ENCODE measurements at regions not wholly inside any gene's neighbourhood (a gene's known extent, or its start where the extent isn't known, plus 50 kb on each side); places are given as distances from the start of the nearest gene placed in this dataset.

DNA sequence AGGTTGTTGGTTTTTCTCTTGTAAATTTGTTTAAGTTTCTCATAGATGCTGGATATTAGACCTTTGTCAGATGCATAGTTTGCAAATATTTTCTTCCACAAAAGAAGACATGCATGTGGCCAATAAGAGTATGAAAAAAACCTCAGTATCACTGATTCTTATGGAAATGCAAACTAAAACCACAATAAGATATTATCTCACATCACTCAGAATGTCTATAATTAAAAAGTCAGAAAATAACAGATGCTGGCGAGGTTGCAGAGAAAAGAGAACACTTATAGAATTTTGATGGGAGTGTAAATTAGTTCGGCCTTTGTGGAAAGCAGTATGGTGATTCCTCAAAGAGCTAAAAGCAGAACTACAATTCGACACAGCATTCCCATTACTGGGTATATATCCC is 1355.6 kb downstream of the FAM133A start:
- DNase-seq (ENCODE audit: low spot score): no peak

DNA sequence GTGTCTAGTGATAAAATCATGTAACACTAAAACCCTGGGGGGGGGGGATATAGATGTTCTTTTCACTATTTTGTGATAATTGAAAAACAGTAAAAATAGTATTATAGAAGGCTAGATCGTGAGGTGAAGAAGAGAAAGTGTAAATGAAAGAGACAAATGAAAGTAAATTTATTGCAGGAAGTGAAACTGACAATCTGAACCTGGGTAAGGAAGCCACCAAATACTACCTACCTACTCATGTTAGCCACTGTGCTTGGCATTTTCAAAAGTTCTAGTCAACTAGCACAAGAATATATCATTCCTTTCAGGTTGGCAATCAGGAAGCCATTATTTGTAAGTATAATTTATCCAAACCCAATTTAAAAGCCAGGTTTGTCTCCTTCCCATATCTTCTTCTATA is 1366.1 kb downstream of the FAM133A start:
- DNase-seq (ENCODE audit: low spot score): no peak

DNA sequence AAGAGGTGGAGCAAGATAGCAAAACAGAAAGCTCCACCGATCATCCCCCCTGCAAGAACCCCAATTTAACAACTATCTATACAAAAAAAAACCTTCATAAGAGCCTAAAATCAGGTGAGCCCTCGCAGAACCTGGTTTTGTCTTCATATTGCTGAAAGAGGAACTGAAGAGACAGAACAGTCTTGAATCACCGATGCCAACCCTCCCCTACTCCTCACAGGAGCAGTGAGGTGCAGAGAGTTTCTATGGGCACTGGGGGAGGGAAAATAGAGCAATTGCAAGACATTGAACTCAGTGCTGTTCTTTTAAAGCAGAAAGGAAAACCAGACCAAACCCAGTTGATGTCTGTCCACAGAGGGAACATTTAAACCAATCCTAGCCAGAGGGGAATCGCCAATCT is 1370.3 kb downstream of the FAM133A start:
- DNase-seq (ENCODE audit: low spot score): no peak

DNA sequence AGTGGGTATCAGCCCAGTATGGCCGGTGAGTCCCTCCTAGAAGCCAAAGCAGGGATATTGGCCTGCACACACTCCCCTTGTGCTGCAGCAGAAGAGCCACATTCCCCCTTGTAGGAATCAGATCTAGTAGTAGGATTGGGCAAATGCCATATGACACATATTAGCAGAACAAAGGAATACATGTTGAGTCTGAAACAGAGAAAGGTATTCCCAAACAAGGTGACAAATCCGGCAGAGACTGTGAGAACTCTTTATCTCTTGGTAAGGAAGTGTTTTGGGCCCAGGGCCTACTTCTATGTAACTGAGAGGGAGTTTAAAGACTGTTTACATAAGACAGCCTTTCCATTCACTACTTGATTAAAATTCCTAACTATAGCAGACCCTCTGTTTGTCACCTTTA is 1382.0 kb downstream of the FAM133A start:
- no peak for DNase-seq (ENCODE audit: low spot score)

DNA sequence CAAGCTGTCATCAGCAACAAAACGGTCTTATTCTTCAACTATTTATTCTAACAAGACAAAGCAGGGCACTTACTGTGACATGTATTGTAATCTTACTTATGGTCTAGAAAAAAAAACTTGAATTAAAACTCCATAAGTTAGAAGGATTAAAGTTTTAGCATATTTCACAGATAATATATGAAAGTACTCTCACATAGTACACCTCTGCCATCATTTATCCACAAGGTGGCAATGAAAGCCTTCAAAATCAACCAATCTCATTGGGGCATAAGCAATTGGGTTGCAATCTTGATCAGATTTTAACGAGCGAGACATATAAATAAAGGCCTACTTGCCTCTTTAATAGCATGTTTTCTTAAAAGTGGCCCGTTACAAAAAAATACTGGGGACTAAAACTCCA is 1382.9 kb downstream of the FAM133A start:
- peak; percentile 4 for DNase-seq (ENCODE audit: low spot score)

DNA sequence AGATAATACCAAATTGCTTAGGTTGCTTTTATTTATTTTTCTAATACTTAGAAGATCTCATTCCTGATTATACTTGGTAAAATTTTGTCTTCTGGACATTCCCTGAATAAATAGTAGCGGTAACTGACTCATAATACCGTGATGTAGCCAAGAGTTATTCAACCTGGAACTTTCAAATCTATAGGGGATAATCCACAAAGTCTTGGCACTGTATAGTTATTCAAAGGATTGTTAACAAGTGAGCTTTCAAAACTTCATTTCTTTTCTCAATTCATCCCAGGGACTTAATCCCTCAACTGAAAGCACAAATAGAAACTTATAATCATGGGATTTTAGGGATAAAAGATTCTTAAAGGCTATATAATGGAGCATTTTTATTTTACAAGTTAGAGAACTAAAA is 1383.3 kb downstream of the FAM133A start:
- no peak for DNase-seq (ENCODE audit: low spot score)

DNA sequence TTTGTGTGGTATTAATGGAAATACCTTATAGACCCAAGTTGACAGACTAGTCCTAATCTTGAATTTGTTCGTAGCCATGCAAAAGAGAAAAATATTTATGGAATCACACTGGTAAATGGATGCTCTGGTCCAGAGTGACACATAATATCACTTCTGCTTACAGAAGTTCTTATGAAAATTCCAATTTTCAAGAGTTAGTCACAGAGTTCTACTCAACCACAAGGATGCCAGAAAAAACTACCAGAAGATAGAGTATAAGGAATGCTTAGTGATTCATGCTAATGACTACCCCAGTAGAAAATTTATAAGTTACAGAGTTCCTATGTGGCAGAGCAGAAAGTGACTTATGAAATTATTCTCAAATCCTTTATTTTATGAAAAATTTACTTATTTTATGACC is 1384.8 kb downstream of the FAM133A start:
- DNase-seq (ENCODE audit: low spot score): peak; percentile 57

DNA sequence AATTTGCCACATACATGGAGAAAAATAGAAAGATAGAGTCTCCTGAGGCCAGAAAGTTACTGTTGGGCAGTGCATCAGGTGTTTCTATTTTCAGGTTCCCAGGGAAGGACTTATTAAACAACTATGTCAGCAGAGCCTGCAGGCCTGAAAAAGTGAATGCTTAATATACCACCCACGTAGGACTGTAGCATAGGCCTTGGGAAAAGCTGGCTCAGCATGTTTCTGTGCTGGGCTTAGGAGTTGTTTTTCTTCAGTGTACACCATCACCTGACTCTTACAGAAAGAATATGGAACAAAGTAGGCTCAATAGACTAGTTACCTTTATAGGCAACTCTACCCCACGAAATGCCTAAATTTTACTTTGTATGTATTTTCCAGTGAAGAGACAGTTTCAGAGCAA is 1385.9 kb downstream of the FAM133A start:
- no peak for DNase-seq (ENCODE audit: low spot score)

DNA sequence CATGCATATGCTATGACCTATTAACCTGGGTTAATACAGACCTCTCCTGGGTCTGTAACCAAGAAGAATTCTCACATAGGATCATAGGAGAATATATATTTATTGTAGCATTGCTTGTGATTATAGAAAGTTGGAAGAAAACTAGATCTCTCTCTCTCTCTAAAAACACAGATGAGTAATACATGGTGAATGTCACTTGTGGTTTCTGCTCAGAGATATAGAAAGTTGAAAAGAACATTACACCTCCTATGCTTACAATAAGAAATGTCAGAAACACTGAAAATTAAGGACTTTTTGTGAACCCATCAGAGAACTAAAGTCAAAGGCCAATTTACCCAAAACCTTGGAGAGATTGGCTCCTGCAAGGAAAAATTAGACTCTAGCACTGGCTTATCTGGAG is 1389.5 kb downstream of the FAM133A start:
- DNase-seq (ENCODE audit: low spot score): peak; percentile 9

DNA sequence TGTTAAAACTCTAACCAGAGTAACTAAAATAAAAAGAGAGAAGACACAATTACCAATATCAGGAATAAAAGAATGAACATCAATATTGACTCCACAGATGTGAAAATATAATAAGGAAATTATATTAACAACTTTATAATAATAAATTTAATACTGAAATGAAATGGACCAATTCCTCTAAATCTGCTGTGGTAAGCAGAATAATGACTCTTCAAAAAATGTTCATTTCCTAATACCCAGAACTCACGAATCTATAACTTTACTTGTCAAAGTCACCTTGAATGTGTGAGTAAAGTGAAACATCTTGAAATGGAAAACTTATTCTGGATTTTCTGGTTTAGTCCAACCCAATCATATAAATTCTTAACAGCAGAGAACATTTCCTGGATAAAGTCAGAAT is 1391.1 kb downstream of the FAM133A start:
- no peak for DNase-seq (ENCODE audit: low spot score)

DNA sequence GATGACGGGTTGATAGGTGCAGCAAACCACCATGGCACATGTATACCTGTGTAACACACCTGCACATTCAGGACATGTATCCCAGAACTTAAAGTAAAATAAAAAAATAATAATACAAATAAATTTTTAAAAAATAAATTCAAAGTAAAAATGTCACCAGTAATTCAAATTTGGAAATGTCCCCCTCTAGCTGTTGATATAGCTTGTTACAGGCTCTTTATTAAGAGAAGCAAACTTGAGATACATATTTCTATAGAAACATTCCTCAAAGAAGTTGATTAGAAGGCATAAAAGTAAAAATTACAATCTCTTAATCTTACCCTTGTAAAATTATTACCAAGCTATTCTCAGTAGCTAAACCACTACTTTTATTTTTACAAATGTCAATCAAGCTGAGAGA is 1397.0 kb downstream of the FAM133A start:
- DNase-seq (ENCODE audit: low spot score): no peak

DNA sequence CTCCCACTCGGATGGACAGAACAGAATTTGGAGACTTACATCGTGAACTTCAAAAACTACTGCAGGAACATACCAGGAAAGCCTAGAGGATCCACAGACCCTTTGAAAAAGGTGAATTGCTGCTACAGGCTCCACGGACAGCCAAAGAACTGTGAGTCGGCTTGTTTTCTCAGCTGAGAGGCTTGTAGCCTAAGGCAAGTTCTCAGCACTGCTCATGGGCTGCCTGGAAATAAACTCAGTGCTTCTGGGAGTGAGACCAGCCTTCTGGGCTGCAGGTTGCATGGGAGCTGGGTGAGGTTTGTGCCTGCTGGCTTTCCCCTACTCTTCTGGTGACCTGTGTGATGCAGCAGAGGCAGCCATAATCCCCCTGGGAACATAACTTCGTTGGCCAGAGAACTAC is 1397.6 kb downstream of the FAM133A start:
- DNase-seq (ENCODE audit: low spot score): no peak

DNA sequence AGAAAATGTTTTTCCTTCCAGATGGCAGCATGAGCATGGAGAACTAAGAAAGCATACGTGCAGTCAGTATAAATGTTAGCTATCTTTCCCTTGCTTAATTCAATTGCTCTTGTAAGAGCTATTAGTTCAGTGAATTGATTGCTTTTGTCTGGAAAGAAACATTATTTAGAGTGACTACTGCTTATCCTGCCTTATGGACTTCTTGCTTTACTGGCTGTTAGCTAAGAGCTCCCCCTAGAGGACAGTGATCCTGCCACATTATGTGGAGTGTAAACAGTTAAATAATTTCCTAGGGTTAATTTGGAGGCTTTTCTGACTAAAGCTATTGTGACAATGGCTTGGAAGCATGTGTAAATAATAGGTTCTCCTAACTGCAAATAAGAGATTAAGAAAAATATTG is 1402.4 kb downstream of the FAM133A start:
- peak; percentile 14 for DNase-seq (ENCODE audit: low spot score)

DNA sequence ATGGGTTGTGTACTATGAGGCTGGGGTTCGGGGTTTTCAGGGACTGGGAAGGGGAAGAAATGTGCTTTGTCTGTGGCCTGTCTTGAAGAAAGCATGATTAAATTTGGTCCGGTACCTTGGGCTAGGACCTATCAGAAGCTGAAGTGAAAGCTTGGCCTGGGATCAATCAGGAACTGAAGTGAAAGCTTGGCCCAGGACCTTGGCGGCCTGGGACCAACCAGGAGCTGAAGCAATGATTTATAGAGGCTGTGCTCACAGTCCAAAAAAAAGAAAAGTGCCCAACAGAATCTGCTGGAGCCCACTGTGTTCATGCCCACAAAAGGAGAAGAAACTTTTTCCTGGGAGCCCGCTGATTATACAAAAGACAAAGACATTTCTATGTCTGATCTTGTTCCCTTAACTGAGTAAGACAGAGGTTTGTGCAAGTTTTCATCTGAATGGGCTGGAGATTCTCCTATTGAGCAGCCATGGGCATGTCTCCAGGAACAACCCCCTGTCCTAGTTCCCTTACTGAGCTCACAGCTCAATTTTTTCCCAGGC is 1427.9 kb downstream of the FAM133A start:
- no peak for DNase-seq (ENCODE audit: low spot score)

DNA sequence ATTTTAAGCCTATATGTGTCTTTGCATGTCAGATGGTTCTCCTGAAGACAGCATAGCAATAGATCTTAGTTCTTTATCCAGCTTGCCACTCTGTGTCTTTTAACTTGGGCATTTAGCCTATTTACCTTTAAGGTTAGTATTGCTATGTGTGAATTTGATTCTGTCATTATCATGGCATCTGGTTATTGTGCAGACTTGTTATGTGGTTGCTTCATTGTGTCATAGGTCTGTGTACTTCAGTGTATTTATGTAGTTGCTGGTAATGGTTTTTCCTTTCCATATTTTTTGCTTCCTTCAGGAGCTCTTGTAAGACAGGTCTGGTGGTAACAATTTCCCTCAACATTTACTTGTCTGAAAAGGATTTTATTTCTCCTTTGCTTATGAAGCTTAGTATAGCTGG is 1443.5 kb downstream of the FAM133A start:
- no peak for DNase-seq (ENCODE audit: low spot score)

DNA sequence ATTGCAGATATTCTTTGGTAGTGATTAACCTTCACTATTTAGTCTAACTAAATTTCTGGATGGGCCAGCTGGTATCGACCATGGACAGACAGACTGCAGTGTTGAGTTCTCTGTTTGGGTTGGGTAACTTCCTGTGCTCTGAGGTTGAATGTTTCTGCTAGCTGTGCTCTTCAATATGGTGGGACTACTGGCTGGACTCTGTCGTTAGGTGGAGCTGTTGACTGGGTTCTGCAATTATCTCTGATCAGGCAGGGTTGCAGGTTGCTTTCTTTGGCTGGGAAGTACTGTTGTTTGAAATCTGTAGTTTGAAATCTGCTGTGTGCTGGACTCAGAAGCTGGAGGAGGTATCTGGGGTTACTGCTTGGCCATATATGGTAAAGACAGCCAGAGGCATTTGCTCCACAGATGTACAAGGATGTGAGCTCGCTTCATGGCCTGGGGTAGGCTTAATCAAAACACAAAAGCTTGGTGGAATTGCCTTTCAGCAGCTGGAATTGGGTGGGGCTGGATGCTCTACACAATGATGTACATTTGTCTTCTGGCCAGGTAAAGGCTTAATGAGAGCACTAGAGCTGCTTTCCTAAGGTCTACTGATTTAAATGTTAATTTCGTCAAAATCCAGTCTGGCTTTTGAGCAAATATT is 1472.0 kb downstream of the FAM133A start:
- DNase-seq (ENCODE audit: low spot score): no peak

DNA sequence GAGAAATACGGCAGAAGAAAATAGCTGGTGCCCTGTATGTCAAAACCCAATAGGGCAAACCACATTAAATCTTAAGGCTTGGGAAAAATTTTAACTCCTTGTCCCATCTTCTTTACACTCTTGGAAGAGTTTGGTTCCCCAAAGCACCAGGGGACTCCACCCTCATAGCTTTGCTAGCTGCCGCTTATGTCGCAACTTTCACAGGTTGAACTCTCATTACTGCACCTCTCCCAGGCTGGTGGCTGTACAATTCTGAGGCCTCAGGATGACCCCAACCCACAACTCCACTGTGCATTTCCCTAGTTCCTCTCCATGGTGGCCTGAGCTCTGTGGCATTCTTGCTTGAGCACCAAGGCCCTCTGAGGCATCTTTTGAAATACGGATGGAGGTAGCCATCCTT is 1478.8 kb downstream of the FAM133A start:
- no peak for DNase-seq (ENCODE audit: low spot score)

DNA sequence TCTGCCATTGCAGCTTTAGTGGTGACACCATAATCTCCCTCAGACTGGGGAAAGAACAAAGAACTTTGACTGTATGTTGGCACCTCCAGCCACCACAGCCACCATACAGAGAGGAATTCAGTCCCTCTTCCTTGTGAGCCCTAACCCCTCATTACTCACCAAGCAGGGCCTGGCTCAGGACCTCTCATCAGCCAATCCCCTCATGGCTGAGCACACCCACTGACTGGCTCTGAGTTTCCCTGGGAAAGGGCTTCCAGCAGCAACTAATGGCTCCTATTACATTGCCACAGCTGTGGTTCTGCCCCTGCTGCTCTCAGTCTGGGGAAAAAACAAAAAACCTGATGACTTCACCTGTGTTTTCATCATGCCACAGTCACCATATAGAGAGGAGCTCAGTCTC is 1482.6 kb downstream of the FAM133A start:
- no peak for DNase-seq (ENCODE audit: low spot score)
